ENCODE measurements at regions not wholly inside any gene's neighbourhood (a gene's known extent, or its start where the extent isn't known, plus 50 kb on each side); places are given as distances from the start of the nearest gene placed in this dataset.

DNA sequence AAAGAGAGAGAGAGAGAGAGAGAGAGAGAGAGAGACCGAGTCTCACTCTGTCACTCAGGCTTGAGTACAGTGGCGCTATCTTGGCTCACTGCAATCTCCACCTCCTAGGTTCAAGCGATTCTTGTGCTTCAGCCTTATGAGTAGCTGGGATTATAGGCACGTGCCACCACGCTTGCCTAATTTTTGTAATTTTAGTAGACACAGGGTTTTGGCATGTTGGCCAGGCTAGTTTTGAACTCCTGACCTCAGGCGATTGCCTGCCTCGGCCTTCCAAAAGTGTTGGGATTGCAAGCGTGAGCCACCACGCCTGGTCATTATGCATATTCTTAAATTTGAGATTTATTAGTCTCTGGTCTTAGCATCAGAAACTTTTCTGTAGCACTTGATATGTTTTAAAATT lies 317.9 kb upstream of the ATP2B1 start:
- H3K4me3 ChIP-seq (ENCODE audit: low read length) = no peak overlapping the region
- DNase-seq (ENCODE audit: low read depth) = no peak
- TF ChIP-seq, protein P1, sequence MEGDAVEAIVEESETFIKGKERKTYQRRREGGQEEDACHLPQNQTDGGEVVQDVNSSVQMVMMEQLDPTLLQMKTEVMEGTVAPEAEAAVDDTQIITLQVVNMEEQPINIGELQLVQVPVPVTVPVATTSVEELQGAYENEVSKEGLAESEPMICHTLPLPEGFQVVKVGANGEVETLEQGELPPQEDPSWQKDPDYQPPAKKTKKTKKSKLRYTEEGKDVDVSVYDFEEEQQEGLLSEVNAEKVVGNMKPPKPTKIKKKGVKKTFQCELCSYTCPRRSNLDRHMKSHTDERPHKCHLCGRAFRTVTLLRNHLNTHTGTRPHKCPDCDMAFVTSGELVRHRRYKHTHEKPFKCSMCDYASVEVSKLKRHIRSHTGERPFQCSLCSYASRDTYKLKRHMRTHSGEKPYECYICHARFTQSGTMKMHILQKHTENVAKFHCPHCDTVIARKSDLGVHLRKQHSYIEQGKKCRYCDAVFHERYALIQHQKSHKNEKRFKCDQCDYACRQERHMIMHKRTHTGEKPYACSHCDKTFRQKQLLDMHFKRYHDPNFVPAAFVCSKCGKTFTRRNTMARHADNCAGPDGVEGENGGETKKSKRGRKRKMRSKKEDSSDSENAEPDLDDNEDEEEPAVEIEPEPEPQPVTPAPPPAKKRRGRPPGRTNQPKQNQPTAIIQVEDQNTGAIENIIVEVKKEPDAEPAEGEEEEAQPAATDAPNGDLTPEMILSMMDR (IDR thresholded peaks at IDR 0.05; ENCODE audit: insufficient read depth, low read depth, low read length, missing control alignments) = no peak

DNA sequence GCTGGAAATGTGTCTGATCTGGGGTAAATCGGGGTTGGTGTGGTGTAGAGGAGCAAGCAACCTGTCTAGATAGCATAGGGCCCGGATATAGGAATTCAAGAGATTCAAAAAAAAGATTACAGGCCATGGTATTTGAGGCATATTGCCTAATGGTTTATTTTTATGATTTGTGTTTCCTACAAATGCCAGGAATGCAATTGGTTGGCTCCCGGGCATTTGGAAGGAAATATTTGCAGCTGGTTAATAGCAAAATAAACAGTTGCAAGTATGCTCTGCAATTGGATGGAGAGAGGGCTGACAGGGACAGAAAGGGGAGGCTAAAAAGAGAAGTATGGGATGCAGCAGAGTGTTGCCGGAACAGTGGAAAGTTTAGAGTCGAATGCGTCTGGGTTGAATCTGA lies 315.6 kb upstream of the ATP2B1 start:
- TF ChIP-seq, protein P1 (IDR thresholded peaks at IDR 0.05; ENCODE audit: insufficient read depth, low read depth, low read length, missing control alignments) = no peak
- no peak for DNase-seq (ENCODE audit: low read depth)

DNA sequence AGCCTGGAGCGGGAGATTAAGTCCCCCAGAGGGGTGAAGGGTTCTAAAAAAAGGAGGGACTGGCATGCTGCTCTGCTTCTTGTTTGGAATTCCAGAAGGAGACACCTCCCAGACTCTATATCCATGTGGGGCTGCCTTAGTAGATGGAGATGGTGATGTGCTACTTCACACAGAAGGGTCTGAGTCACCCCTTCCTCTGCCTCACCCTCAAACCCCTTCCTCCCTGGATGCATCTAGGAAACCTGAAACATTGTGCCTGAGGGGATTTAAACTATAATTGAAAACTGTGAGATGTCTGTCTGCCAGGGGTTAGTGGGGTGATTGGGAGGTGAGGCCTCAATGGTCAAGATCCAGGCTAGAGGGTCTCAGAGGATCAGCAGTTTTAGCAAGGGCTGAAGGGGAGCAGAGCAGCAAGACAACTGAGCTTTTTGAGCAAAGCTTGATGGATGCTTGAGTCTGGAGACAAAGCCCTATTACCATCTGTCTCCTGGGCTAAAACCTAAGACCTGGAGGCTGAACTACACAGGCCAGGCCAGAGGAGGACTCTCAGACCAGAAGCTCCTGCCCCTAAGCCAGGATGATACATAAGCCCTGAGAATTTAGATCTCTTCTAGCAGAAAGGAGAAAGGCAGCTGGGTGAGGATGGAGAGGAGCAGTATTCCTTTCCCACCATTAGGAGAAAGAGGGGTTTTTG lies 314.7 kb upstream of the ATP2B1 start:
- H3K4me3 ChIP-seq (ENCODE audit: low read length) = no peak overlapping the region
- DNase-seq (ENCODE audit: low read depth) = no peak
- TF ChIP-seq, protein P1 (IDR thresholded peaks at IDR 0.05; ENCODE audit: insufficient read depth, low read depth, low read length, missing control alignments) = no peak

More for the DNA sequence above, 315.6 kb upstream of the ATP2B1 start:
- H3K4me3 ChIP-seq (ENCODE audit: low read length) = no peak overlapping the region

DNA sequence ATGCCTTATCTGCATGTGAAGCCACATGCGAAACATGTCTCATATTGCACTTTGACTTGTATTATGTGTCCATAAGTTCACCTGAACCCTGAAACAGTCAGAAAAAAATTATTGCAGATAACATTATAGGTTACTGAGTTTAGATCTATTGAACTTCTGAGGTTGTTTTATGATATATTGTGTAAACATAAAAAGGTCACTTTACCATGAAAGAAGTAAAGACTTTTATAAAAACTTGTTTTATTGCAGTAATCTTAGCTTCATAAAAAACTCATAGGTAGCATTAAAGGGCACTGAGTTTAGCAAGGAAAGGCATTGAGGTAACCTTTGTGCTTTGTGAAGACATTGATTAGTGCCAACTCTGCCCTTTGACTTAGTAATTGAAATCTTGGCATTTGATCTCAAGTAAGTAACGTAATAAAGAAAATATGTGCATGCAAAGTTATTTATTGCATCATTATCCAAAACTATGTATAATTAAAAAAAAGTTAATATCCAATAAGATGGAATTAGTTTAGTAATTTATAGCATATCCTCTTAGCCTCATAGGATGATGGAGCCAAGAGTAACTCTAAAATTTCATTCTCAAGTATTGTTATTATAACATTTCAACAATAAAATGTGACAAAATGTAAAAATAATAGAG lies 313.3 kb upstream of the ATP2B1 start:
- TF ChIP-seq, protein P1 (IDR thresholded peaks at IDR 0.05; ENCODE audit: insufficient read depth, low read depth, low read length, missing control alignments) = no peak
- H3K4me3 ChIP-seq (ENCODE audit: low read length) = no peak overlapping the region
- DNase-seq (ENCODE audit: low read depth) = no peak

DNA sequence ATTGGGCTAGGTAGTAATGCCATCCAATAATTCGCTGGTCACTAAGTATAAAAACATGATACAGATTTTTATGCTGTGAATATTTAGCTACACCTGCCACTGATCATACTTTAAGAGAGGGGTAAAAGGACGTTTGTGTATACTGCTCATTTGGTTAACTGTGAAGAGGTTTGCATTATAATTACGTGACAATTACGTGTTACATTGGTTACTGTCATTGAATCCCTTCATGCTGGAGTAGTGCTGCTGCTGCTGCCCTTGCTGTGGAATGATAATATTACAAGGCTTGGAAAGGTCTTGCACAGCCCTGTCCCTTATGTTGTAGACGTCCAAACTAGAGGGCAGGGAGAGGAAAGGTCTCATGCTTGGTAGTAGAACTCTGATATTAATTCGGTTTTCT lies 312.2 kb upstream of the ATP2B1 start:
- H3K4me3 ChIP-seq (ENCODE audit: low read length) = no peak overlapping the region
- no peak for DNase-seq (ENCODE audit: low read depth)
- TF ChIP-seq, protein P1 (IDR thresholded peaks at IDR 0.05; ENCODE audit: insufficient read depth, low read depth, low read length, missing control alignments) = no peak

DNA sequence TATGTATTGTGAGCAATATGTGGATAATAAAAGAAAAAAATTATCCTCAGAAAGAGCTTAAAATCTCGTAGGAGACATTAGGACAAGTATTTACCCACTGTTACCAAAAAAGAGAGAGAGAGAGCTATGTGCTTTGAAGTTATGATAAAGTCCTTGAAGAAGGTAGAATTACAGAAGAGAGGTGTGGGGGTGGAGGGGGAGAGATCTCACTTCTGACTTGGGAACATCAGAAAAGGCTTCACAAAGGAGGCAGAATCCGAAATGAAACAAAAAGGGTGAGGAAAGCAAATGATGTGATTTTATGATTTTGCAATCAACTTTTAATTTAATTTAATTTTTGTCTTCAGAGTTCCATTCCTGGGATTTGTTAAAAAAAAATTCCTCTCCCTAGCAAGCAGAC lies 311.8 kb upstream of the ATP2B1 start:
- H3K4me3 ChIP-seq (ENCODE audit: low read length) = no peak overlapping the region
- no peak for DNase-seq (ENCODE audit: low read depth)
- TF ChIP-seq, protein P1 (IDR thresholded peaks at IDR 0.05; ENCODE audit: insufficient read depth, low read depth, low read length, missing control alignments) = no peak

DNA sequence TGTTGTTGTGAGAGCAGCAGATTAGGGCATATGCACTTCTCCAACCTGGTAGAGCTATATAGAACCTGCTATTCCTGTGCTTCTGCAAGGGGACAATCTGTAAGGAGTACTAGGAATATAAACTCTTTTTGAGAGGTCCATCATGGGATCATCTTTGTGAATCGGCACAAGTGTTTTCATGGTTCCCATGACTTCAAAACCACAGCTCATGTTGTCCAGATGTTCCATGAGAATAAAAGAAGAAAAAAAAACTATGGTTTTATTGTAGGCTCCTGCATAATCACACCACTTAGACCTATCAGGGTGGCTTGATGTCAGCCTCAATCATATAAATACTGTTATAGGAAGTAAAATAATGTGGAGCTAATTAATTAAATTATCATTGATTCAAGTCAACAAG lies 311.4 kb upstream of the ATP2B1 start:
- H3K4me3 ChIP-seq (ENCODE audit: low read length) = no peak overlapping the region
- no peak for DNase-seq (ENCODE audit: low read depth)
- TF ChIP-seq, protein P1 (IDR thresholded peaks at IDR 0.05; ENCODE audit: insufficient read depth, low read depth, low read length, missing control alignments) = no peak
